ENCODE measurements at regions not wholly inside any gene's neighbourhood (a gene's known extent, or its start where the extent isn't known, plus 50 kb on each side); places are given as distances from the start of the nearest gene placed in this dataset.

GRCh38 chr18:51480407-51481261 is 283.2 kb upstream of the MEX3C start:
- no peaks in the 10 kb centered on the region for H3K9me3 ChIP-seq (ENCODE audit: low read depth)
- no peak for TF ChIP-seq CTCF (IDR thresholded peaks at IDR 0.05; ENCODE audit: low read depth, low read length)
- no peak for DNase-seq (ENCODE audit: low read depth in 1 of 2, low spot score in 1 of 2)
- H3K27ac ChIP-seq, result peak overlapping the region; percentile 22
- no peaks in the 10 kb centered on the region for H3K36me3 ChIP-seq
- H3K4me1 ChIP-seq (ENCODE audit: low read depth), result peaks cover 6% of the 10 kb centered on the region
- H3K27me3 ChIP-seq, result no peaks in the 10 kb centered on the region
- no peak overlapping the region for H3K4me3 ChIP-seq

- no peaks in the 10 kb centered on the region for H3K9me3 ChIP-seq (ENCODE audit: low read depth)
- no peaks in the 10 kb centered on the region for H3K4me1 ChIP-seq (ENCODE audit: low read depth)
- TF ChIP-seq CTCF (IDR thresholded peaks at IDR 0.05; ENCODE audit: low read depth, low read length), result no peak
- H3K4me3 ChIP-seq, result no peak overlapping the region
- no peak overlapping the region for H3K27ac ChIP-seq
- no peaks in the 10 kb centered on the region for H3K36me3 ChIP-seq
- DNase-seq (ENCODE audit: low read depth in 1 of 2, low spot score in 1 of 2), result no peak
- no peaks in the 10 kb centered on the region for H3K27me3 ChIP-seq
These were observed 289.4 kb upstream of the MEX3C start for GRCh38 chr18:51486735-51487366.

- DNase-seq (ENCODE audit: low read depth in 1 of 2, low spot score in 1 of 2), result no peak
- Histone ChIP-seq H3K27me3 (no peaks in the 10 kb centered on the region), H3K4me1 (ENCODE audit: low read depth) (no peaks in the 10 kb centered on the region), H3K36me3 (no peaks in the 10 kb centered on the region), H3K4me3 (no peak overlapping the region), H3K9me3 (ENCODE audit: low read depth) (no peaks in the 10 kb centered on the region), H3K27ac (no peak overlapping the region)
- TF ChIP-seq CTCF (IDR thresholded peaks at IDR 0.05; ENCODE audit: low read depth, low read length), result no peak
These were observed 292.9 kb upstream of the MEX3C start for GRCh38 chr18:51490417-51490816.

GRCh38 chr18:51490860-51491259 is 293.4 kb upstream of the MEX3C start:
- Histone ChIP-seq H3K4me1 (ENCODE audit: low read depth) (no peaks in the 10 kb centered on the region), H3K27ac (no peak overlapping the region), H3K9me3 (ENCODE audit: low read depth) (no peaks in the 10 kb centered on the region), H3K36me3 (no peaks in the 10 kb centered on the region), H3K4me3 (no peak overlapping the region), H3K27me3 (no peaks in the 10 kb centered on the region)
- no peak for DNase-seq (ENCODE audit: low read depth in 1 of 2, low spot score in 1 of 2)
- no peak for TF ChIP-seq CTCF (IDR thresholded peaks at IDR 0.05; ENCODE audit: low read depth, low read length)

- TF ChIP-seq CTCF (IDR thresholded peaks at IDR 0.05; ENCODE audit: low read depth, low read length), result no peak
- no peak overlapping the region for H3K27ac ChIP-seq
- H3K36me3 ChIP-seq, result no peaks in the 10 kb centered on the region
- no peak for DNase-seq (ENCODE audit: low read depth in 1 of 2, low spot score in 1 of 2)
- H3K9me3 ChIP-seq (ENCODE audit: low read depth), result no peaks in the 10 kb centered on the region
- no peaks in the 10 kb centered on the region for H3K27me3 ChIP-seq
- H3K4me1 ChIP-seq (ENCODE audit: low read depth), result no peaks in the 10 kb centered on the region
- no peak overlapping the region for H3K4me3 ChIP-seq
These were observed 294.3 kb upstream of the MEX3C start for GRCh38 chr18:51491678-51492372.
